Activated naive CD4-positive, alpha-beta T cell treated with anti-CD3 and anti-CD28 coated beads for 36 hours (primary cell): ENCODE measurements at regions not wholly inside any gene's neighbourhood (a gene's known extent, or its start where the extent isn't known, plus 50 kb on each side); places are given as distances from the start of the nearest gene placed in this dataset.

Experiments used
- CTCF ChIA-PET: fragments of 350-600 bp; sonication (Branson Sonifier 250); formaldehyde crosslinking; loops from one replicate; lab custom pipeline; 2021; ENCODE audit warnings: antibody characterized with exemption; lab: Charles Lee
- DNase-seq: peaks from one replicate; pipeline ENCODE4 v3.0.0-alpha.2; 2020
- H3K27ac Mint-ChIP-seq: one replicate; pipeline ENCODE4 v1.8.0; 2021; ENCODE audit warnings: mild to moderate bottlenecking, mixed read lengths
- H3K27me3 Mint-ChIP-seq: one replicate; pipeline ENCODE4 v1.8.0; 2021; ENCODE audit warnings: low read depth, mixed read lengths
- H3K36me3 Mint-ChIP-seq: one replicate; pipeline ENCODE4 v1.8.0; 2021; ENCODE audit warnings: low read depth, mixed read lengths
- H3K4me1 Mint-ChIP-seq: one replicate; pipeline ENCODE4 v1.8.0; 2021; ENCODE audit warnings: low read depth, mixed read lengths
- H3K4me3 Mint-ChIP-seq: one replicate; pipeline ENCODE4 v1.8.0; 2021; ENCODE audit warnings: mild to moderate bottlenecking, moderate library complexity, mixed read lengths
- H3K9me3 Mint-ChIP-seq: one replicate; pipeline ENCODE4 v1.8.0; 2021; ENCODE audit warnings: mixed read lengths
- intact Hi-C: fragments of 100-400 bp; cut with micrococcal nuclease; formaldehyde crosslinking; loops from one replicate; pipeline ENCODE4 v1.15.1; 2023

- H3K4me1 Mint-ChIP-seq = no peaks in the 10 kb centered on the region
- CTCF ChIA-PET = no interaction called here
- no peak overlapping the region for H3K4me3 Mint-ChIP-seq
- intact Hi-C loops = no loop called here
- no peaks in the 10 kb centered on the region for H3K9me3 Mint-ChIP-seq
- no peak for DNase-seq
- peaks cover 5% of the 10 kb centered on the region for H3K27me3 Mint-ChIP-seq
- no peaks in the 10 kb centered on the region for H3K36me3 Mint-ChIP-seq
- no peak overlapping the region for H3K27ac Mint-ChIP-seq
Observed at GRCh38 chr5:2303431-2304100, 420.8 kb upstream of the IRX4 start.

DNA sequence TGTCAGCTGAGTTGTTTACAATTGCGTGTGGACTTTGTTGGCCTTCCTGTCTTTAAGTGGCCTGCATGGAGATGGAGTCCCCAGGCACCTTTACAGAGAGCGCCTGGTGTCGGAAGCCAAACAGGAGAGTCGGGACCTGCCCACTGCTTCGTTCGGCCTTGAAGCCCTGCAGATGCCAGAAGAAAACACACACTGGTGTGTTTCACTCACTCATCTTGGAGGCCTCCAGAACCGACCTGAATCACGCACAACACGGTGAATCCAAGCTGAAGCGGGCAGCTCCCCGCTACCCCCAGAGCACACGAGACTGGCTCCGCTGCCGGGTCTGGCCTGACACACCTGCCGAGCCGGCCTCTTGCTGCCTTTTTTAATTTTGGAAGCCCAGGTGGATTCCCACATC, 419.4 kb upstream of the IRX4 start:
- H3K9me3 Mint-ChIP-seq = no peaks in the 10 kb centered on the region
- intact Hi-C loops = no loop called here
- DNase-seq = no peak
- H3K4me1 Mint-ChIP-seq = no peaks in the 10 kb centered on the region
- CTCF ChIA-PET = no interaction called here
- peaks cover 5% of the 10 kb centered on the region for H3K27me3 Mint-ChIP-seq
- H3K36me3 Mint-ChIP-seq = no peaks in the 10 kb centered on the region
- no peak overlapping the region for H3K4me3 Mint-ChIP-seq
- no peak overlapping the region for H3K27ac Mint-ChIP-seq

GRCh38 chr5:2300861-2301574, 418.3 kb upstream of the IRX4 start:
- no peaks in the 10 kb centered on the region for H3K36me3 Mint-ChIP-seq
- no peak overlapping the region for H3K27ac Mint-ChIP-seq
- peaks cover 5% of the 10 kb centered on the region for H3K27me3 Mint-ChIP-seq
- no peaks in the 10 kb centered on the region for H3K9me3 Mint-ChIP-seq
- H3K4me1 Mint-ChIP-seq = no peaks in the 10 kb centered on the region
- intact Hi-C loops = no loop called here
- no peak overlapping the region for H3K4me3 Mint-ChIP-seq
- CTCF ChIA-PET = no interaction called here
- no peak for DNase-seq

- H3K4me1 Mint-ChIP-seq = no peaks in the 10 kb centered on the region
- H3K27me3 Mint-ChIP-seq = peaks cover 5% of the 10 kb centered on the region
- intact Hi-C loops = no loop called here
- H3K9me3 Mint-ChIP-seq = no peaks in the 10 kb centered on the region
- DNase-seq = no peak
- H3K4me3 Mint-ChIP-seq = no peak overlapping the region
- H3K27ac Mint-ChIP-seq = no peak overlapping the region
- no peaks in the 10 kb centered on the region for H3K36me3 Mint-ChIP-seq
- CTCF ChIA-PET = no interaction called here
Observed at GRCh38 chr5:2300421-2300820, 417.7 kb upstream of the IRX4 start.

DNA sequence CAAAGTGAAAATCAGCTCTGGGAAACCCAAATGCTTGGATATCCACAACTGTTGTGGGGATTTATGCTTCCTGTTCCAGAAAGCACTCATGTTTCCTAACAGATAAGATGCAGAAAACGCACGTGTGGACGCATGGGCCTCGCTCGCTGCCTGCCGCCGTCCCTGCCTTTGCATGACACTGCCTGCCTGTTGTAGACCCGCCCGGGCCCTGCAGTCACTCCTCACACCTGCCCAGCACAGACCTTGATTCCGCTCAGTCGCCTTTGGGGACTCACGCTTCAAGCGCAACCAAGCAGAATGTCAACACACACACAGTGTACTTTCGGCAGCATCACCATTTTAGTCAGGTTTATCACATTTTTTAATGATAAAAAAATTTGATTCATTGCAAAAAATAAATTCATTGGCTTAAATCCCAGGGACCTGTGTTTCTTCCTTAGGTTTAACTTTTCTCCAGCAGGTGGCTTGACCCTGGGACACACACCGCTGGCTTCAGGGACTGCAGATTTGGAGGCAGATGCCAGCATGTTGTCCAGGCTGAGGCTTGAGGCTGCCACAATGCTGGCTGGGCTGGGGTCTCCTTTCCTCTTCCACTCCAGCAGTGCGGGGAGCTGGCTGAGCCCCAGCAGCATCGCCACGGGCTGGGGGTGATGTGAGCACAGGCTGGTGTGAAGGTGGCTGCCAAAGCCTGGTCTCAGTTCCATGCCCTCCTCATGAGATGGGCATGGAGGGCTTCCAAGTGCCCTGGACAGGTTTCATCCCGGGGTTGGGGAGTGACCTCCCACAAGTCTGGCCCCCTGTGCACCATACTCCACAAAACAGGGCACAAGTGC, 416.9 kb upstream of the IRX4 start:
- no peaks in the 10 kb centered on the region for H3K4me1 Mint-ChIP-seq
- no peak overlapping the region for H3K27ac Mint-ChIP-seq
- no peaks in the 10 kb centered on the region for H3K36me3 Mint-ChIP-seq
- intact Hi-C loops = no loop called here
- H3K9me3 Mint-ChIP-seq = no peaks in the 10 kb centered on the region
- DNase-seq = no peak
- no peak overlapping the region for H3K4me3 Mint-ChIP-seq
- CTCF ChIA-PET = no interaction called here
- H3K27me3 Mint-ChIP-seq = peaks cover 5% of the 10 kb centered on the region

DNA sequence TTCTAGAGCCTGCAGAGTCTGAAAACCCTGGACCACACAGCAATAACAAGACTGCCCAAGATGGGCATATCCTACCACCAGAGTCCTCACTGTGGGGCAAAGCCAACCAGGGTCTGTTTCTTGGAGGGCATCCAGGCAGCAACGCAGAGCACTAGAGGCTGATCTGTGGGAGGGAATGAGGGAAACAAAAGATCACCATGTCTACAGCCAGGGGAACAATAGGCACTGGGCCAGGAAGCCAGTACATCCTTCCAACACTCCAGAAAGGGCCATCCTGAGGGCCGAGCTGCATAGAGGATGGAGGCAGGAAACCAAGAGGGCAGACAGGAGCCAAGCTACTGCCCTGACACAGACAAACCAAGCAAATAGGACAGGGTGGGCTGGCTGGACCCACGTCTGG, 416.1 kb upstream of the IRX4 start:
- intact Hi-C loops = no loop called here
- CTCF ChIA-PET = no interaction called here
- Mint-ChIP-seq H3K27me3 (peaks cover 5% of the 10 kb centered on the region), H3K36me3 (no peaks in the 10 kb centered on the region), H3K4me1 (no peaks in the 10 kb centered on the region), H3K9me3 (no peaks in the 10 kb centered on the region), H3K27ac (no peak overlapping the region), H3K4me3 (no peak overlapping the region)
- no peak for DNase-seq

GRCh38 chr5:2297991-2298390, 415.3 kb upstream of the IRX4 start:
- Mint-ChIP-seq H3K9me3 (no peaks in the 10 kb centered on the region), H3K27ac (no peak overlapping the region), H3K4me3 (no peak overlapping the region), H3K27me3 (peaks cover 5% of the 10 kb centered on the region), H3K36me3 (no peaks in the 10 kb centered on the region), H3K4me1 (no peaks in the 10 kb centered on the region)
- intact Hi-C loops = no loop called here
- DNase-seq = no peak
- CTCF ChIA-PET = no interaction called here

GRCh38 chr5:2295476-2295875, 412.8 kb upstream of the IRX4 start:
- H3K4me3 Mint-ChIP-seq = no peak overlapping the region
- H3K27ac Mint-ChIP-seq = no peak overlapping the region
- H3K27me3 Mint-ChIP-seq = no peaks in the 10 kb centered on the region
- no peaks in the 10 kb centered on the region for H3K4me1 Mint-ChIP-seq
- no peaks in the 10 kb centered on the region for H3K36me3 Mint-ChIP-seq
- CTCF ChIA-PET = no interaction called here
- intact Hi-C loops = no loop called here
- no peaks in the 10 kb centered on the region for H3K9me3 Mint-ChIP-seq
- no peak for DNase-seq

DNA sequence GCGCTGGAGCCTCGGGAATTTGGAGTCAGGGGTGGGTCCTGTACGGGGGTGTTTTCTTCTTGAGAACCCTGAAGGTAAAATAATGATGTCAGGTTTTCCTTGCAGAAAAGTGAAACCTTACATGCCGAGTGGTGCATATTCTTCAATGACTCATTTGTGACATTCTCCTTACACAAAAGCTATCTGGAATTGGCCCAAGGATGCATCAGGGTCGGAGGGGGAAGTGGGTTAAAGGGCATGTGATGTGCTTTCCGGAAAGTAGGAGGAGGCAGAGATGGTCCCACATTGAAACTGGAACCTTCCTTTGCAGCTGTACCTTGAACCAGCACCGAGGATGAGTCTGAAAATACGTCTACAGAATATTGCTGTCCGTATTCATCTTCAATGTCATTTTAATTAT, 411.2 kb upstream of the IRX4 start:
- Mint-ChIP-seq H3K27me3 (no peaks in the 10 kb centered on the region), H3K36me3 (no peaks in the 10 kb centered on the region), H3K4me1 (no peaks in the 10 kb centered on the region), H3K9me3 (no peaks in the 10 kb centered on the region), H3K27ac (no peak overlapping the region), H3K4me3 (no peak overlapping the region)
- no peak for DNase-seq
- intact Hi-C loops = no loop called here
- CTCF ChIA-PET = no interaction called here

DNA sequence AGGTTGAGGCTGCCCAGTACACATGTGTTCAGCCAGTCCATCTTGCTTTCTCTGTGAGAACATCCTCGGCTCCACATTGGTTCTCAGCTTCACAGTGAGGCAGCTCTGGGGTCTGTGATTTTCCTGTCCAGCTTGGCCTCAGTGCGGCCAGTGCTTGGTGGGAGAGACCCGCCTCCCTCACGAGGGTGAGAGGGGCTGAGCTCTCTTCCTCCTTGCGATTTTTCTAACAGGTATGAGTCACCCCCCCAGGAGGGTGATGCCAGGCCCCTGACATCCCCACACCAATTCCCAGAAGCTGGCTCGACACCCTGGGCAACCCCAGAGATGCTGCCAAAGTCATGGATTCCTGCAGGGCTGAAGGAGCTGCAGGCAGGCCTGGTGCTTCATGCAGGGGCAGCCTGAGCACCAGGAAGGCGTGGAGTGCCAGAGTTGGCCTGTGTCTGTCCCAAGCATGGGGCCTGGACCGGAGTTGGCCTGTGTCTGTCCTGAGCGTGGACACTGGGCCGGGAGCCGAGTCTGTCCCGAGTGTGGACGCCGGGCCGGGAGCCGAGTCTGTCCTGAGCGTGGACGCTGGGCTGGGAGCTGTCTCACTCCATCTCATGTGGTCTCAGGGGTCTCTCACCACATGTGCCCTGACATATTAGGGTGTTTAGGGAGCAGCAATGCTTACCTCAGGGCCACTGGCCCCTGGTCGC, 408.6 kb upstream of the IRX4 start:
- intact Hi-C loops = no loop called here
- CTCF ChIA-PET = no interaction called here
- H3K4me1 Mint-ChIP-seq = no peaks in the 10 kb centered on the region
- no peaks in the 10 kb centered on the region for H3K36me3 Mint-ChIP-seq
- H3K9me3 Mint-ChIP-seq = no peaks in the 10 kb centered on the region
- no peak overlapping the region for H3K27ac Mint-ChIP-seq
- no peak overlapping the region for H3K4me3 Mint-ChIP-seq
- no peak for DNase-seq
- no peaks in the 10 kb centered on the region for H3K27me3 Mint-ChIP-seq

DNA sequence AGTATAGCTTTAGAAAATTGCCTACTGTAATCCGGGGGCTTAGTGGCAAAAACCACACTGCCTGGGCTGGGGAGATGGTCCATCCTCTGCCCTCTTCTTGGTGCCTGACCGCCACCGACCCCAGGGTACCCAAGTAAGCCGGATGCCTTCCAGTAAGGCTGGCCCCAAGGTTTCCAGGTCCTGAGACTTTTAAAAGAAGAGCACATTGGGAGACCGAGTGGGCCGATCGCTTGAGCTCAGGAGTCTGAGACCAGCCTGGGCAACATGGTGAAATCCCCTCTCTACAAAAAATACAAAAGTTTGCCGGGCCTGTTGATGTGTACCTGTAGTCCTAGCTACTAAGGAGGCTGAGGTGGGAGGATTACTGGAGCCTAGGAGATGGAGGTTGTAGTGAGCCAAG, 406.7 kb upstream of the IRX4 start:
- intact Hi-C loops = no loop called here
- CTCF ChIA-PET = no interaction called here
- no peak for DNase-seq
- Mint-ChIP-seq H3K36me3 (no peaks in the 10 kb centered on the region), H3K4me1 (no peaks in the 10 kb centered on the region), H3K27me3 (no peaks in the 10 kb centered on the region), H3K4me3 (no peak overlapping the region), H3K9me3 (no peaks in the 10 kb centered on the region), H3K27ac (no peak overlapping the region)

GRCh38 chr5:2288968-2289367, 406.2 kb upstream of the IRX4 start:
- H3K4me1 Mint-ChIP-seq = no peaks in the 10 kb centered on the region
- H3K27ac Mint-ChIP-seq = no peak overlapping the region
- intact Hi-C loops = no loop called here
- H3K9me3 Mint-ChIP-seq = no peaks in the 10 kb centered on the region
- H3K4me3 Mint-ChIP-seq = no peak overlapping the region
- CTCF ChIA-PET = no interaction called here
- H3K27me3 Mint-ChIP-seq = no peaks in the 10 kb centered on the region
- DNase-seq = no peak
- H3K36me3 Mint-ChIP-seq = no peaks in the 10 kb centered on the region
